ENCODE measurements at regions not wholly inside any gene's neighbourhood (a gene's known extent, or its start where the extent isn't known, plus 50 kb on each side); places are given as distances from the start of the nearest gene placed in this dataset.

DNA sequence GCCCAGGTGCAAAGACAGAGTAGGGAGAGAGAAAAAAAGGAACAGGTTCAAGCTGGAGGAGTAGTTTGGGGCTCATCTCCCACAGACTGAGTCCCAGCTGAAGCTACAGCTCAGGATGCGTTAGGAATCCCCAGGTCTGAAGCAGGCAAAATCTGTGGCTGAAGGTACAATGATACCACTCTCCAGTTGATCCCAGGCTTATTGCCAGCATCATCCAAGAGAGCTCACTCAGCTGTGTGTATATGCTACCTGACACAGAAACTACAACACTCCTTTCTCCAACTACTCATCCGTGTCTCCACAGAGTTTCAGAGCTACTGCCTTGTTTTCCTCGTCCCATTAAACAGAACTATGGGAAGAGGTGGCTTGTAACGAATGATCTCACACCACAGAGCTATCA is 851.3 kb downstream of the GRID1 start:
- TF ChIP-seq, protein P1, sequence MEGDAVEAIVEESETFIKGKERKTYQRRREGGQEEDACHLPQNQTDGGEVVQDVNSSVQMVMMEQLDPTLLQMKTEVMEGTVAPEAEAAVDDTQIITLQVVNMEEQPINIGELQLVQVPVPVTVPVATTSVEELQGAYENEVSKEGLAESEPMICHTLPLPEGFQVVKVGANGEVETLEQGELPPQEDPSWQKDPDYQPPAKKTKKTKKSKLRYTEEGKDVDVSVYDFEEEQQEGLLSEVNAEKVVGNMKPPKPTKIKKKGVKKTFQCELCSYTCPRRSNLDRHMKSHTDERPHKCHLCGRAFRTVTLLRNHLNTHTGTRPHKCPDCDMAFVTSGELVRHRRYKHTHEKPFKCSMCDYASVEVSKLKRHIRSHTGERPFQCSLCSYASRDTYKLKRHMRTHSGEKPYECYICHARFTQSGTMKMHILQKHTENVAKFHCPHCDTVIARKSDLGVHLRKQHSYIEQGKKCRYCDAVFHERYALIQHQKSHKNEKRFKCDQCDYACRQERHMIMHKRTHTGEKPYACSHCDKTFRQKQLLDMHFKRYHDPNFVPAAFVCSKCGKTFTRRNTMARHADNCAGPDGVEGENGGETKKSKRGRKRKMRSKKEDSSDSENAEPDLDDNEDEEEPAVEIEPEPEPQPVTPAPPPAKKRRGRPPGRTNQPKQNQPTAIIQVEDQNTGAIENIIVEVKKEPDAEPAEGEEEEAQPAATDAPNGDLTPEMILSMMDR (IDR thresholded peaks at IDR 0.05) = no peak
- TF ChIP-seq POLR2A (IDR thresholded peaks at IDR 0.05) = no peak

Measured in lower leg skin (tissue), 3 donors.